ENCODE measurements at regions not wholly inside any gene's neighbourhood (a gene's known extent, or its start where the extent isn't known, plus 50 kb on each side); places are given as distances from the start of the nearest gene placed in this dataset.

GRCh38 chr2:108080177-108080576, 93.9 kb downstream of the SLC5A7 start:
- TF ChIP-seq EZH2 (IDR thresholded peaks at IDR 0.05; ENCODE audit: insufficient read depth, low read length) (no peak), CTCF (IDR thresholded peaks at IDR 0.05; ENCODE audit: insufficient read depth, low read depth, low read length) (no peak)
